Astrocyte (in vitro differentiated cells and primary cell): ENCODE measurements at regions not wholly inside any gene's neighbourhood (a gene's known extent, or its start where the extent isn't known, plus 50 kb on each side); places are given as distances from the start of the nearest gene placed in this dataset.
"Not testable (repeated sequence)": the region's sequence is repeated elsewhere in the genome, so short reads cannot be mapped to it uniquely, and the experiment has no call there.

Experiments used
- DNase-seq: peaks from one replicate; pipeline ENCODE4 v3.0.0-alpha.2; 2010; ENCODE audit warnings: low read depth
- FAIRE-seq: peaks from 2 replicates; lab custom pipeline; 2011; peaks lifted over from hg19 to GRCh38; lab: Jason Lieb, UNC
- H2AFZ ChIP-seq: 2 replicates; pipeline ENCODE4 v1.6.0; 2012; ENCODE audit warnings: low read depth, low read length, inconsistent platforms
- H3K27ac ChIP-seq: 2 replicates; pipeline ENCODE4 v1.5.1; 2011; ENCODE audit warnings: low read depth, low read length, inconsistent platforms
- H3K27me3 ChIP-seq: 2 replicates; pipeline ENCODE4 v1.6.0; 2011; ENCODE audit warnings: low read length, inconsistent platforms; ENCODE audit not compliant: insufficient read depth
- H3K36me3 ChIP-seq: 2 replicates; pipeline ENCODE4 v1.5.1; 2011; ENCODE audit warnings: low read length, inconsistent platforms; ENCODE audit not compliant: insufficient read depth
- H3K4me1 ChIP-seq: 2 replicates; pipeline ENCODE4 v1.5.1; 2011; ENCODE audit warnings: low read length, inconsistent platforms; ENCODE audit not compliant: insufficient read depth
- H3K4me2 ChIP-seq: 2 replicates; pipeline ENCODE4 v1.6.0; 2012; ENCODE audit warnings: low read length, inconsistent platforms
- H3K4me3 ChIP-seq: 2 replicates; pipeline ENCODE4 v1.5.1; 2011; ENCODE audit warnings: low read depth, mild to moderate bottlenecking, low read length, inconsistent platforms; ENCODE audit not compliant: insufficient read depth
- H3K79me2 ChIP-seq: 2 replicates; pipeline ENCODE4 v1.6.0; 2012; ENCODE audit warnings: mild to moderate bottlenecking, low read length, inconsistent platforms; ENCODE audit not compliant: insufficient read depth
- H3K9ac ChIP-seq: 2 replicates; pipeline ENCODE4 v1.6.0; 2012; ENCODE audit warnings: mild to moderate bottlenecking, low read length, inconsistent platforms
- H3K9me3 ChIP-seq: 2 replicates; pipeline ENCODE4 v1.5.1; 2012; ENCODE audit warnings: low read depth, mild to moderate bottlenecking, low read length, inconsistent platforms; ENCODE audit not compliant: insufficient read depth
- H4K20me1 ChIP-seq: 2 replicates; pipeline ENCODE4 v1.6.0; 2012; ENCODE audit warnings: low read length, inconsistent platforms; ENCODE audit not compliant: insufficient read depth
- H3K27ac Mint-ChIP-seq: one replicate; pipeline ENCODE4 v1.8.0; 2021; ENCODE audit warnings: mild to moderate bottlenecking, mixed read lengths; ENCODE audit not compliant: unreplicated experiment
- H3K27me3 Mint-ChIP-seq: one replicate; pipeline ENCODE4 v1.8.0; 2021; ENCODE audit warnings: low read depth, mixed read lengths; ENCODE audit not compliant: unreplicated experiment
- H3K36me3 Mint-ChIP-seq: one replicate; pipeline ENCODE4 v1.8.0; 2021; ENCODE audit warnings: low read depth, mixed read lengths; ENCODE audit not compliant: unreplicated experiment
- H3K4me1 Mint-ChIP-seq: one replicate; pipeline ENCODE4 v1.8.0; 2021; ENCODE audit warnings: low read depth, mixed read lengths; ENCODE audit not compliant: unreplicated experiment
- H3K4me3 Mint-ChIP-seq: one replicate; pipeline ENCODE4 v1.8.0; 2021; ENCODE audit warnings: mild to moderate bottlenecking, moderate library complexity, mixed read lengths; ENCODE audit not compliant: unreplicated experiment
- H3K9me3 Mint-ChIP-seq: one replicate; pipeline ENCODE4 v1.8.0; 2021; ENCODE audit warnings: mild to moderate bottlenecking, mixed read lengths; ENCODE audit not compliant: unreplicated experiment
- EZH2 ChIP-seq: IDR thresholded peaks from 2 replicates; pipeline ENCODE4 v1.6.1; 2012; ENCODE audit warnings: mild to moderate bottlenecking, low read length, inconsistent platforms; ENCODE audit not compliant: insufficient read depth
- TF ChIP-seq, protein P1 (sequence below): IDR thresholded peaks from 2 replicates; pipeline ENCODE4 v1.5.1; 2011; ENCODE audit warnings: low read depth, mild to moderate bottlenecking, inconsistent platforms, low read length, moderate library complexity; ENCODE audit not compliant: insufficient read depth

DNA sequence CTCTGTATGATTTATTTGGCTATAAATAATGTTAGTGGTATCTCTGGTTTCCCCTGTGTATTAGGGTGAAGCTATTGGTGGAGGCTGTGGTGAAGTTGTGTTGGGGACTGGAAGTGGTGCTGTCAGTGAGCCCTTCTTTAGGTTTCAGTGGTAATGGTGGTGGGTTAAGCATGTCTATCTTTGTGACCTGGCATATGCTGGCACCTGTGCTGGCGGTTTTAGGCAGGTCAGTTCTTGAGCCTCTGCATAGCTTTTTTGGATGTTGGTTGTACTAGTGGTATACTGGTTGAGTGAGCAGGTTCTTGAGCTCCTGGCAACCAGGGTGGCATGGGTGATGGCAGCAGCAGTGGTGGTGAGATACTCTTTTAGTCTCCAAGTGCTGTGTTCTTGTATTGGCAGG is 161.9 kb upstream of the CAND1 start:
- Mint-ChIP-seq H3K4me1 (no peaks in the 10 kb centered on the region), H3K27ac (no peak overlapping the region), H3K36me3 (peaks cover 6% of the 10 kb centered on the region), H3K9me3 (peaks cover 24% of the 10 kb centered on the region), H3K27me3 (peaks cover 5% of the 10 kb centered on the region), H3K4me3 (no peak overlapping the region)
- Histone ChIP-seq H3K9me3 (no peaks in the 10 kb centered on the region), H3K4me2 (no peak overlapping the region), H3K27me3 (no peaks in the 10 kb centered on the region), H4K20me1 (no peaks in the 10 kb centered on the region), H3K79me2 (no peaks in the 10 kb centered on the region), H2AFZ (no peak overlapping the region), H3K4me1 (no peaks in the 10 kb centered on the region), H3K36me3 (no peaks in the 10 kb centered on the region), H3K27ac (no peak overlapping the region), H3K9ac (no peak overlapping the region), H3K4me3 (no peak overlapping the region)
- FAIRE-seq (no peak), DNase-seq (no peak)
- TF ChIP-seq, protein P1, sequence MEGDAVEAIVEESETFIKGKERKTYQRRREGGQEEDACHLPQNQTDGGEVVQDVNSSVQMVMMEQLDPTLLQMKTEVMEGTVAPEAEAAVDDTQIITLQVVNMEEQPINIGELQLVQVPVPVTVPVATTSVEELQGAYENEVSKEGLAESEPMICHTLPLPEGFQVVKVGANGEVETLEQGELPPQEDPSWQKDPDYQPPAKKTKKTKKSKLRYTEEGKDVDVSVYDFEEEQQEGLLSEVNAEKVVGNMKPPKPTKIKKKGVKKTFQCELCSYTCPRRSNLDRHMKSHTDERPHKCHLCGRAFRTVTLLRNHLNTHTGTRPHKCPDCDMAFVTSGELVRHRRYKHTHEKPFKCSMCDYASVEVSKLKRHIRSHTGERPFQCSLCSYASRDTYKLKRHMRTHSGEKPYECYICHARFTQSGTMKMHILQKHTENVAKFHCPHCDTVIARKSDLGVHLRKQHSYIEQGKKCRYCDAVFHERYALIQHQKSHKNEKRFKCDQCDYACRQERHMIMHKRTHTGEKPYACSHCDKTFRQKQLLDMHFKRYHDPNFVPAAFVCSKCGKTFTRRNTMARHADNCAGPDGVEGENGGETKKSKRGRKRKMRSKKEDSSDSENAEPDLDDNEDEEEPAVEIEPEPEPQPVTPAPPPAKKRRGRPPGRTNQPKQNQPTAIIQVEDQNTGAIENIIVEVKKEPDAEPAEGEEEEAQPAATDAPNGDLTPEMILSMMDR, result no peak
- TF ChIP-seq EZH2, result no peak

DNA sequence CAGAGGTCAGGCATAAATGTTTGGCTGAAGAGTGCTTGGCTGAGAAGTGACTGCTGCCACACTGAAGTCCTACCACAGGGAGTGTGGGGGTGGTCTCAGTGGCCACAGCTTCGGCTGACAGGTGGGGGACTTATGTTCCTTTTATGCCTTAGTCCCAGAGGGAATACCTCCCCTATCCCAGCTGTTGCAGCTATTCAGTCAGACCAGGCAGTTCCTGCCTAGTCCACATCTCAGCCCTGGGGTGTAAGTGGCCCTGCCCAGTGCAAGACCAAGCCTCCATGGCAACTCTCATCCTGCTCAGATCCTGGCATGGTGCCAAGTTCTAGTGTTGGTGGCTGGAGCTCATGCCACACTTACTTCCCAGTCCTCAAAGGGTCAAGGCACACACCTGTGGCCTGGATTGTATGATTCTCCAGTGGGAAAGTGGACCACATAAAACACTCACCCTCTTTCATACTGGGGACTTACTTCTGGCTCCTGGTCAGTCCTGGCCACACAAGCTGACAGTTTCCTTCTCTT is 161.3 kb upstream of the CAND1 start:
- H3K4me3 ChIP-seq, result no peak overlapping the region
- peaks cover 24% of the 10 kb centered on the region for H3K9me3 Mint-ChIP-seq
- DNase-seq (no peak), FAIRE-seq (no peak)
- no peak overlapping the region for H3K27ac Mint-ChIP-seq
- H3K4me1 Mint-ChIP-seq, result no peaks in the 10 kb centered on the region
- no peaks in the 10 kb centered on the region for H3K36me3 ChIP-seq
- peaks cover 6% of the 10 kb centered on the region for H3K36me3 Mint-ChIP-seq
- no peaks in the 10 kb centered on the region for H3K79me2 ChIP-seq
- no peak overlapping the region for H3K4me2 ChIP-seq
- no peak overlapping the region for H3K27ac ChIP-seq
- no peak overlapping the region for H2AFZ ChIP-seq
- peaks cover 8% of the 10 kb centered on the region for H3K27me3 Mint-ChIP-seq
- H4K20me1 ChIP-seq, result no peaks in the 10 kb centered on the region
- H3K27me3 ChIP-seq, result no peaks in the 10 kb centered on the region
- no peaks in the 10 kb centered on the region for H3K9me3 ChIP-seq
- H3K4me3 Mint-ChIP-seq, result no peak overlapping the region
- no peaks in the 10 kb centered on the region for H3K4me1 ChIP-seq
- TF ChIP-seq, protein P1, result no peak
- TF ChIP-seq EZH2, result no peak
- H3K9ac ChIP-seq, result no peak overlapping the region

DNA sequence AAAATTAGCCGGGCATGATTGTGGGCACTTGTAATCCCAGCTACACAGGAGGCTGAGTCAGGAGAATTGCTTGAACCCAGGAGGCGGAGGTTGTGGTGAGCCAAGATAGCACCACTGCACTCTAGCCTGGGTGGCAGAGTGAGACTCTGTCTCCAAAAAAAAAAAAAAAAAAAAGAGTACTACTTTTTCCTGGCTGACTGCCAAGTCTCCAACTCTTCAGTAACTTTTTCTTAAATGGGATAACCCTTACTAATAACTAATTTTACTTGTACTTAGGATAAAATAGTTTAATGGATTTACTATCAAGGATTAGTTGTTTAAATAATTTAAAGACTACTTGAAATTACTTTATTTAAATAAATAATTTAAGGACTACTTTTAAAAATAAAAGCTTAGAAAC is 158.8 kb upstream of the CAND1 start:
- H3K4me1 ChIP-seq, H4K20me1 ChIP-seq, H3K27ac Mint-ChIP-seq, H3K4me1 Mint-ChIP-seq, H3K27ac ChIP-seq, DNase-seq, H3K4me3 ChIP-seq, H2AFZ ChIP-seq, FAIRE-seq, H3K36me3 ChIP-seq, H3K27me3 Mint-ChIP-seq, H3K9ac ChIP-seq, H3K9me3 ChIP-seq, H3K4me2 ChIP-seq, H3K27me3 ChIP-seq, H3K36me3 Mint-ChIP-seq, H3K79me2 ChIP-seq, H3K4me3 Mint-ChIP-seq: not testable (repeated sequence)
- peaks cover 19% of the 10 kb centered on the region for H3K9me3 Mint-ChIP-seq
